ENCODE measurements at regions not wholly inside any gene's neighbourhood (a gene's known extent, or its start where the extent isn't known, plus 50 kb on each side); places are given as distances from the start of the nearest gene placed in this dataset.
"Not testable (repeated sequence)": the region's sequence is repeated elsewhere in the genome, so short reads cannot be mapped to it uniquely, and the experiment has no call there.

DNA sequence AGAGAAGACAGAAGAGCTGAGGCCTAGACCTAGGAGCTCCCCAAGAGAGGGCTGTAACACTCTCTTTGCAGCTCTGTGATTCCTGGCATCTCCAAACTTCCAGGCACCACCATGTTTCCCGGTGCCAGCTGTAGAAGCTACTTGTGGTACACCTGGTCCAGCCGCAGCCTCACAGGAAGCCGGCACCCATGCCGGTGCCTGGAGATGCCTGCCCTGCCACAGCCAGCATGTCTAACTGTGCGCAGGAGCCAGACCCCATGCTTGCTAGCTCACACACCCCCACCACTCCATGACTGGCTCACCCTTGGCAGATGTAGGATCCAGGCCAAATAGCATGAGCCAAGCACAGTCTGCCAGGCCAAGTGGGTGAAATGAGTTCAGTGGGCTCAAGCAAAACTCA is 211.7 kb upstream of the GNAI1 start:
- Histone ChIP-seq H3K9ac (ENCODE audit: extremely low read depth, low read length, poor library complexity, severe bottlenecking) (no peak overlapping the region), H3K9me3 (ENCODE audit: control insufficient read depth, low read length) (no peaks in the 10 kb centered on the region), H3K4me3 (ENCODE audit: low read length) (no peak overlapping the region), H3K27me3 (ENCODE audit: control insufficient read depth, insufficient read depth, low read length, poor library complexity, severe bottlenecking) (no peaks in the 10 kb centered on the region), H3K27ac (ENCODE audit: low read depth, low read length) (no peak overlapping the region), H3K36me3 (ENCODE audit: control insufficient read depth, insufficient read depth, low read length) (no peaks in the 10 kb centered on the region), H3K4me1 (ENCODE audit: control insufficient read depth, insufficient read depth, low read length) (no peaks in the 10 kb centered on the region)
- H3K36me3 Mint-ChIP-seq (ENCODE audit: low read depth): no peaks in the 10 kb centered on the region
- TF ChIP-seq, protein P1, sequence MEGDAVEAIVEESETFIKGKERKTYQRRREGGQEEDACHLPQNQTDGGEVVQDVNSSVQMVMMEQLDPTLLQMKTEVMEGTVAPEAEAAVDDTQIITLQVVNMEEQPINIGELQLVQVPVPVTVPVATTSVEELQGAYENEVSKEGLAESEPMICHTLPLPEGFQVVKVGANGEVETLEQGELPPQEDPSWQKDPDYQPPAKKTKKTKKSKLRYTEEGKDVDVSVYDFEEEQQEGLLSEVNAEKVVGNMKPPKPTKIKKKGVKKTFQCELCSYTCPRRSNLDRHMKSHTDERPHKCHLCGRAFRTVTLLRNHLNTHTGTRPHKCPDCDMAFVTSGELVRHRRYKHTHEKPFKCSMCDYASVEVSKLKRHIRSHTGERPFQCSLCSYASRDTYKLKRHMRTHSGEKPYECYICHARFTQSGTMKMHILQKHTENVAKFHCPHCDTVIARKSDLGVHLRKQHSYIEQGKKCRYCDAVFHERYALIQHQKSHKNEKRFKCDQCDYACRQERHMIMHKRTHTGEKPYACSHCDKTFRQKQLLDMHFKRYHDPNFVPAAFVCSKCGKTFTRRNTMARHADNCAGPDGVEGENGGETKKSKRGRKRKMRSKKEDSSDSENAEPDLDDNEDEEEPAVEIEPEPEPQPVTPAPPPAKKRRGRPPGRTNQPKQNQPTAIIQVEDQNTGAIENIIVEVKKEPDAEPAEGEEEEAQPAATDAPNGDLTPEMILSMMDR (conservative IDR thresholded peaks at IDR 0.05): no peak
- no peak overlapping the region for H3K27ac Mint-ChIP-seq
- H3K4me1 Mint-ChIP-seq: no peaks in the 10 kb centered on the region
- no peaks in the 10 kb centered on the region for H3K27me3 Mint-ChIP-seq (ENCODE audit: insufficient read depth)
- no peak for DNase-seq
- H3K9me3 Mint-ChIP-seq: no peaks in the 10 kb centered on the region
- no peak overlapping the region for H3K4me3 Mint-ChIP-seq
- WGBS, 2 experiments (ENCODE audit: insufficient coverage in 1 of 2, insufficient read length in 1 of 2): 95% methylated on average over 5 of the region's 5 CpGs; no CpG with 5 or more reads in 1 of the 2 experiments

DNA sequence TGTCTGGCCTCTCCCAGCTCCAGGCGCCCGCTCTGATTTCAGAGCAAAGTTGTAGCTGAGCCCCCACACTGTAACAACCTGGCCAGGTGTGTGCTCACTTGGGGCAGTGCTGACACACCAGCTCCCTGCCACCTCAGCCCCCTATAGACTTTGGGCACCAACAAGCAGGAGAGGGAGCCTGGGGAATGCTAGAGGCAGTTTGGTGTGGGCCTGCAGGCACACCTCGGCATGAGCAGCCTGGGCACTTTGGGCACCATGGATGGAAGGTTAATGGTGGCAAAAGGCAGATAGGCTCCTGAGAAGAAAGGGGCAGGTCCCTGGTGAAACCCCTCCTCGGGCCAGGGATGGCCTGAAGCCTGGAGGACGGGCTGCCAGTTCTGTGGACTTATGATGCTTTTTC is 212.7 kb upstream of the GNAI1 start:
- Histone ChIP-seq H3K4me3 (ENCODE audit: low read length) (no peak overlapping the region), H3K27ac (ENCODE audit: low read depth, low read length) (no peak overlapping the region), H3K36me3 (ENCODE audit: control insufficient read depth, insufficient read depth, low read length) (no peaks in the 10 kb centered on the region), H3K9me3 (ENCODE audit: control insufficient read depth, low read length) (no peaks in the 10 kb centered on the region), H3K4me1 (ENCODE audit: control insufficient read depth, insufficient read depth, low read length) (no peaks in the 10 kb centered on the region), H3K27me3 (ENCODE audit: control insufficient read depth, insufficient read depth, low read length, poor library complexity, severe bottlenecking) (no peaks in the 10 kb centered on the region), H3K9ac (ENCODE audit: extremely low read depth, low read length, poor library complexity, severe bottlenecking) (no peak overlapping the region)
- TF ChIP-seq, protein P1 (conservative IDR thresholded peaks at IDR 0.05): no peak
- DNase-seq: no peak
- Mint-ChIP-seq H3K4me3 (no peak overlapping the region), H3K27me3 (ENCODE audit: insufficient read depth) (no peaks in the 10 kb centered on the region), H3K27ac (no peak overlapping the region), H3K9me3 (no peaks in the 10 kb centered on the region), H3K4me1 (no peaks in the 10 kb centered on the region), H3K36me3 (ENCODE audit: low read depth) (no peaks in the 10 kb centered on the region)
- 91 to 100% methylated on average over 2 to 5 of the region's 5 CpGs for WGBS, 2 experiments (ENCODE audit: insufficient coverage in 1 of 2, insufficient read length in 1 of 2)

DNA sequence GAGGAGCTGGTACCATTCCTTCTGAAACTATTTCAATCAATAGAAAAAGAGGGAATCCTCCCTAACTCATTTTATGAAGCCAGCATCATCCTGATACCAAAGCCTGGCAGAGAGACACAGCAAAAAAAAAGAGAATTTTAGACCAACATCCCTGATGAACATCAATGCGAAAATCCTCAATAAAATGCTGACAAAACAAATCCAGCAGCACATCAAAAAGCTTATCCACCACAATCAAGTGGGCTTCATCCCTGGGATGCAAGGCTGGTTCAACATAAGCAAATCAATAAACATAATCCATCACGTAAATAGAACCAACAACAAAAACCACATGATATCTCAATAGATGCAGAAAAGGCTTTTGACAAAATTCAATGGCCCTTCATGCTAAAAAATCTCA is 216.0 kb upstream of the GNAI1 start:
- H3K4me3 Mint-ChIP-seq; H3K36me3 Mint-ChIP-seq (ENCODE audit: low read depth); H3K27me3 ChIP-seq (ENCODE audit: control insufficient read depth, insufficient read depth, low read length, poor library complexity, severe bottlenecking); H3K27ac Mint-ChIP-seq; H3K9ac ChIP-seq (ENCODE audit: extremely low read depth, low read length, poor library complexity, severe bottlenecking); DNase-seq; H3K4me1 Mint-ChIP-seq; H3K9me3 ChIP-seq (ENCODE audit: control insufficient read depth, low read length); H3K4me3 ChIP-seq (ENCODE audit: low read length); H3K27me3 Mint-ChIP-seq (ENCODE audit: insufficient read depth); H3K36me3 ChIP-seq (ENCODE audit: control insufficient read depth, insufficient read depth, low read length); H3K27ac ChIP-seq (ENCODE audit: low read depth, low read length); H3K4me1 ChIP-seq (ENCODE audit: control insufficient read depth, insufficient read depth, low read length): not testable (repeated sequence)
- 60 to 88% methylated on average over 1 to 2 of the region's 2 CpGs for WGBS, 2 experiments (ENCODE audit: insufficient coverage in 1 of 2, insufficient read length in 1 of 2)
- H3K9me3 Mint-ChIP-seq: peaks cover 14% of the 10 kb centered on the region

DNA sequence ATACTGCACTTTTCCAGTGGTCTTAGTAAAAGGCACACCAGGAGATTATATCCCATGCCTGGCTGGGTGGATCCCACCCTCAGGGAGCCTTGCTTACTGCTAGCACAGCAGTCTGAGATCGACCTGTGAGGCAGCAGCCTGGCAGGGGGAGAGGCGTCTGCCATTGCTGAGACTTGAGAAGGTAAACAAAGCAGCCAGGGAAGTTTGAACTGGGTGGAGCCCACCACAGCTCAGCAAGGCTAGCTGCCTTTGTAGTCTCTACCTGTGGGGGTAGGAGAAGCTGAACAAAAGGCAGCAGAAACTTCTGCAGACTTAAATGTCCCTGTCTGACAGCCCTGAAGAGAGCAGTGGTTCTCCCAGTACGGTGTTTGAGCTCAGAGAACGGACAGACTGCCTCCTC is 219.3 kb upstream of the GNAI1 start:
- not testable (repeated sequence) for H3K36me3 ChIP-seq (ENCODE audit: control insufficient read depth, insufficient read depth, low read length); H3K36me3 Mint-ChIP-seq (ENCODE audit: low read depth); H3K27ac Mint-ChIP-seq; H3K4me1 ChIP-seq (ENCODE audit: control insufficient read depth, insufficient read depth, low read length); H3K27me3 ChIP-seq (ENCODE audit: control insufficient read depth, insufficient read depth, low read length, poor library complexity, severe bottlenecking); H3K4me3 Mint-ChIP-seq; H3K27ac ChIP-seq (ENCODE audit: low read depth, low read length); H3K4me1 Mint-ChIP-seq; DNase-seq; H3K27me3 Mint-ChIP-seq (ENCODE audit: insufficient read depth); H3K9ac ChIP-seq (ENCODE audit: extremely low read depth, low read length, poor library complexity, severe bottlenecking); H3K4me3 ChIP-seq (ENCODE audit: low read length); H3K9me3 ChIP-seq (ENCODE audit: control insufficient read depth, low read length)
- WGBS, 2 experiments (ENCODE audit: insufficient coverage in 1 of 2, insufficient read length in 1 of 2): 90 to 92% methylated on average over 4 of the region's 4 CpGs
- H3K9me3 Mint-ChIP-seq: peaks cover 14% of the 10 kb centered on the region

Data from endodermal cell (in vitro differentiated cells).